ENCODE measurements at regions not wholly inside any gene's neighbourhood (a gene's known extent, or its start where the extent isn't known, plus 50 kb on each side); places are given as distances from the start of the nearest gene placed in this dataset.

DNA sequence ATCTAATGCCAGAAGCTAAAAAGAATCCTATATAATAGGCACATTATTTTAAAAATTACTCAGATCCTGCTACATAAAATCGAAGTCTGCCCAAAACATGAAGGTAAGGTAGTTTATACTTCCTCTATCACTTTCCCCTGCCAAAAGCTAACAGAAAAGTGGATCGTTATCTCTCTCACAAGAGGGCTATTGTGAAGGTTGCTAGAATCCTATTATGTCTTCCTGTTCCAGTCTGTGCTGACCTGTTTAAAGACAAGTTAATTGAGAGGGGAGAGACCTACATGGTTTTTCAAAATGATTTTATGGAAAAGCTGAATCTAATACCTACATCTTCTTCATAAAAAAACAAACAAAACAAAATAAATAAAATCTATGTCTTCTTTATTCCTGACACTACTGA, 1410.9 kb upstream of the CDH8 start:
- no peak for FAIRE-seq
- in situ Hi-C loops (cut with MboI) (no loop called here), intact Hi-C loops (cut with micrococcal nuclease; ENCODE audit: unreplicated experiment) (no loop called here)
- Histone ChIP-seq H3K4me3 (no peak overlapping the region), H3K9me3 (replicated peaks; ENCODE audit: control insufficient read depth, insufficient read depth, low read length) (no peaks in the 10 kb centered on the region), H4K20me1 (ENCODE audit: control insufficient read depth, insufficient read depth) (no peaks in the 10 kb centered on the region), H3K79me2 (ENCODE audit: control insufficient read depth, insufficient read depth, low read length) (no peaks in the 10 kb centered on the region), H2AFZ (ENCODE audit: control insufficient read depth, low read depth, low read length) (no peak overlapping the region), H3K4me2 (ENCODE audit: control insufficient read depth, insufficient read depth) (no peak overlapping the region), H3K36me3 (ENCODE audit: control insufficient read depth in 2 of 2, insufficient read depth in 2 of 2, low read length in 1 of 2) (no peaks in the 10 kb centered on the region), H3K27me3 (replicated peaks in 1 of 2; ENCODE audit: control insufficient read depth in 2 of 2, insufficient read depth in 2 of 2, low read length in 1 of 2) (no peaks in the 10 kb centered on the region), H3K9ac (ENCODE audit: control insufficient read depth, insufficient read depth, low read length) (no peak overlapping the region), H3K4me1 (ENCODE audit: control insufficient read depth, insufficient read depth, low read length) (no peaks in the 10 kb centered on the region), H3K27ac (ENCODE audit: control insufficient read depth, insufficient read depth) (no peak overlapping the region)
- no peak for ATAC-seq
- CTCF ChIA-PET, result interaction anchor here (1.1 kb wide), 1 partner anchor 15 kb away, joined by 3 read pairs; no protein-coding TSS in a partner anchor
- TF ChIP-seq POLR2AphosphoS5 (IDR thresholded peaks at IDR 0.05; ENCODE audit: low read length), result no peak
- no peak for TF ChIP-seq KLF5 (IDR thresholded peaks at IDR 0.05; ENCODE audit: partially characterized antibody)
- TF ChIP-seq HDAC6 (IDR thresholded peaks at IDR 0.05; ENCODE audit: unreplicated experiment), result no peak
- TF ChIP-seq, protein P1, sequence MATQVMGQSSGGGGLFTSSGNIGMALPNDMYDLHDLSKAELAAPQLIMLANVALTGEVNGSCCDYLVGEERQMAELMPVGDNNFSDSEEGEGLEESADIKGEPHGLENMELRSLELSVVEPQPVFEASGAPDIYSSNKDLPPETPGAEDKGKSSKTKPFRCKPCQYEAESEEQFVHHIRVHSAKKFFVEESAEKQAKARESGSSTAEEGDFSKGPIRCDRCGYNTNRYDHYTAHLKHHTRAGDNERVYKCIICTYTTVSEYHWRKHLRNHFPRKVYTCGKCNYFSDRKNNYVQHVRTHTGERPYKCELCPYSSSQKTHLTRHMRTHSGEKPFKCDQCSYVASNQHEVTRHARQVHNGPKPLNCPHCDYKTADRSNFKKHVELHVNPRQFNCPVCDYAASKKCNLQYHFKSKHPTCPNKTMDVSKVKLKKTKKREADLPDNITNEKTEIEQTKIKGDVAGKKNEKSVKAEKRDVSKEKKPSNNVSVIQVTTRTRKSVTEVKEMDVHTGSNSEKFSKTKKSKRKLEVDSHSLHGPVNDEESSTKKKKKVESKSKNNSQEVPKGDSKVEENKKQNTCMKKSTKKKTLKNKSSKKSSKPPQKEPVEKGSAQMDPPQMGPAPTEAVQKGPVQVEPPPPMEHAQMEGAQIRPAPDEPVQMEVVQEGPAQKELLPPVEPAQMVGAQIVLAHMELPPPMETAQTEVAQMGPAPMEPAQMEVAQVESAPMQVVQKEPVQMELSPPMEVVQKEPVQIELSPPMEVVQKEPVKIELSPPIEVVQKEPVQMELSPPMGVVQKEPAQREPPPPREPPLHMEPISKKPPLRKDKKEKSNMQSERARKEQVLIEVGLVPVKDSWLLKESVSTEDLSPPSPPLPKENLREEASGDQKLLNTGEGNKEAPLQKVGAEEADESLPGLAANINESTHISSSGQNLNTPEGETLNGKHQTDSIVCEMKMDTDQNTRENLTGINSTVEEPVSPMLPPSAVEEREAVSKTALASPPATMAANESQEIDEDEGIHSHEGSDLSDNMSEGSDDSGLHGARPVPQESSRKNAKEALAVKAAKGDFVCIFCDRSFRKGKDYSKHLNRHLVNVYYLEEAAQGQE (IDR thresholded peaks at IDR 0.05; ENCODE audit: low read depth, low read length), result no peak
- TF ChIP-seq POLR2A (IDR thresholded peaks at IDR 0.05; ENCODE audit: low read depth, low read length), result no peak
- no peak for TF ChIP-seq SREBF1 (IDR thresholded peaks at IDR 0.05; ENCODE audit: low read length)
- no peak for TF ChIP-seq MTA3 (IDR thresholded peaks at IDR 0.05; ENCODE audit: borderline replicate concordance, low read length)
- TF ChIP-seq, protein P2, sequence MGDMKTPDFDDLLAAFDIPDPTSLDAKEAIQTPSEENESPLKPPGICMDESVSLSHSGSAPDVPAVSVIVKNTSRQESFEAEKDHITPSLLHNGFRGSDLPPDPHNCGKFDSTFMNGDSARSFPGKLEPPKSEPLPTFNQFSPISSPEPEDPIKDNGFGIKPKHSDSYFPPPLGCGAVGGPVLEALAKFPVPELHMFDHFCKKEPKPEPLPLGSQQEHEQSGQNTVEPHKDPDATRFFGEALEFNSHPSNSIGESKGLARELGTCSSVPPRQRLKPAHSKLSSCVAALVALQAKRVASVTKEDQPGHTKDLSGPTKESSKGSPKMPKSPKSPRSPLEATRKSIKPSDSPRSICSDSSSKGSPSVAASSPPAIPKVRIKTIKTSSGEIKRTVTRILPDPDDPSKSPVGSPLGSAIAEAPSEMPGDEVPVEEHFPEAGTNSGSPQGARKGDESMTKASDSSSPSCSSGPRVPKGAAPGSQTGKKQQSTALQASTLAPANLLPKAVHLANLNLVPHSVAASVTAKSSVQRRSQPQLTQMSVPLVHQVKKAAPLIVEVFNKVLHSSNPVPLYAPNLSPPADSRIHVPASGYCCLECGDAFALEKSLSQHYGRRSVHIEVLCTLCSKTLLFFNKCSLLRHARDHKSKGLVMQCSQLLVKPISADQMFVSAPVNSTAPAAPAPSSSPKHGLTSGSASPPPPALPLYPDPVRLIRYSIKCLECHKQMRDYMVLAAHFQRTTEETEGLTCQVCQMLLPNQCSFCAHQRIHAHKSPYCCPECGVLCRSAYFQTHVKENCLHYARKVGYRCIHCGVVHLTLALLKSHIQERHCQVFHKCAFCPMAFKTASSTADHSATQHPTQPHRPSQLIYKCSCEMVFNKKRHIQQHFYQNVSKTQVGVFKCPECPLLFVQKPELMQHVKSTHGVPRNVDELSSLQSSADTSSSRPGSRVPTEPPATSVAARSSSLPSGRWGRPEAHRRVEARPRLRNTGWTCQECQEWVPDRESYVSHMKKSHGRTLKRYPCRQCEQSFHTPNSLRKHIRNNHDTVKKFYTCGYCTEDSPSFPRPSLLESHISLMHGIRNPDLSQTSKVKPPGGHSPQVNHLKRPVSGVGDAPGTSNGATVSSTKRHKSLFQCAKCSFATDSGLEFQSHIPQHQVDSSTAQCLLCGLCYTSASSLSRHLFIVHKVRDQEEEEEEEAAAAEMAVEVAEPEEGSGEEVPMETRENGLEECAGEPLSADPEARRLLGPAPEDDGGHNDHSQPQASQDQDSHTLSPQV (IDR thresholded peaks at IDR 0.05), result no peak
- SMC1A ChIA-PET (ENCODE audit: uncharacterized antibody, unreplicated experiment), result interaction anchor here (0.7 kb wide), 1 partner anchor 85 kb away, joined by 3 read pairs; no protein-coding TSS in a partner anchor
- POLR2A ChIA-PET, result no interaction called here
- RAD21 ChIA-PET (ENCODE audit: unreplicated experiment), result no interaction called here
- DNase-seq (ENCODE audit: low read depth, low spot score), result no peak
- 14% methylated on average over 2 of the region's 2 CpGs for WGBS (ENCODE audit: insufficient coverage, insufficient replicate concordance, low lambda C conversion rate, missing lambda C conversion rate)
- BruUV-seq (replicated peaks), result no TSS peak
